Fibroblast of lung (primary cell): ENCODE measurements at regions not wholly inside any gene's neighbourhood (a gene's known extent, or its start where the extent isn't known, plus 50 kb on each side); places are given as distances from the start of the nearest gene placed in this dataset.

Experiments
- EZH2 ChIP-seq: IDR thresholded peaks from 2 replicates; pipeline ENCODE4 v1.5.1; 2012; ENCODE audit warnings: low read length, control low read depth, mild to moderate bottlenecking; ENCODE audit errors: missing control alignments
- TF ChIP-seq, protein P1 (sequence below), 2 donors: IDR thresholded peaks in 1 of 2; conservative IDR thresholded peaks in 1 of 2; 1 replicate in 1 of 2; 2 replicates in 1 of 2; pipeline ENCODE4 v1.5.1; 2011 to 2012; ENCODE audit warnings: low read length in 2 of 2, control low read depth in 1 of 2, inconsistent platforms in 1 of 2, low read depth in 1 of 2, mild to moderate bottlenecking in 1 of 2

DNA sequence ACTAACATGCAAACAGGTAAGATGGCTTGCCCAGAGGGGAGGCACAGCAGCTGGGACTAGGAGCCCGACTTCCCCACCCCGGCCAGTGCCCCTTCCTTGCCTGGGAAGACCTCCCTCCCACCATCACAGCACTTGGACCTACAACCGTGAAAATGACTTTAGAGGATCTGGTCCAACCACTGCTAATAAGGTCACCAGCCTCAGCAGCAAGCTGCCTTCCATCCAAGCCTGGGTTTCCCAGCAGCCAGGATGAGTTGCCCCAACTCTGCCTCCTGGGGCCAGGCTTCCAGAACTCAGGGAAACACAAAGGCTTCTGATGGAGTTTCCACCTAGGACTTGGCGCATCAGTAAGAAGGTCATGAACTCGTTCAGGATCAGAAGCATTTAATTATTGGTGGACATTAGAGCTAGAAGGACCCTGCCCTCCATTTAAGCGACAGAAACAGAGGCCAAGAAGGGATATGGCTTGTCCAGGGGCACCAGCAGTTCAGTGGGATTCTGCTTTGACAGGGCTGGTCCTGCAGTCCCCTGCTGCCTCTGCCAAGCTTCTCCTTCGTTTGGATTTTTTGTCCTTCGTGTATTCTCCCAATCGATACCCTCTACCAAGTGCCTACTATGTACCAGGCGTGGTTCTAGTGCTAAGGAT, 403.0 kb upstream of the ID2 start:
- TF ChIP-seq, protein P1, sequence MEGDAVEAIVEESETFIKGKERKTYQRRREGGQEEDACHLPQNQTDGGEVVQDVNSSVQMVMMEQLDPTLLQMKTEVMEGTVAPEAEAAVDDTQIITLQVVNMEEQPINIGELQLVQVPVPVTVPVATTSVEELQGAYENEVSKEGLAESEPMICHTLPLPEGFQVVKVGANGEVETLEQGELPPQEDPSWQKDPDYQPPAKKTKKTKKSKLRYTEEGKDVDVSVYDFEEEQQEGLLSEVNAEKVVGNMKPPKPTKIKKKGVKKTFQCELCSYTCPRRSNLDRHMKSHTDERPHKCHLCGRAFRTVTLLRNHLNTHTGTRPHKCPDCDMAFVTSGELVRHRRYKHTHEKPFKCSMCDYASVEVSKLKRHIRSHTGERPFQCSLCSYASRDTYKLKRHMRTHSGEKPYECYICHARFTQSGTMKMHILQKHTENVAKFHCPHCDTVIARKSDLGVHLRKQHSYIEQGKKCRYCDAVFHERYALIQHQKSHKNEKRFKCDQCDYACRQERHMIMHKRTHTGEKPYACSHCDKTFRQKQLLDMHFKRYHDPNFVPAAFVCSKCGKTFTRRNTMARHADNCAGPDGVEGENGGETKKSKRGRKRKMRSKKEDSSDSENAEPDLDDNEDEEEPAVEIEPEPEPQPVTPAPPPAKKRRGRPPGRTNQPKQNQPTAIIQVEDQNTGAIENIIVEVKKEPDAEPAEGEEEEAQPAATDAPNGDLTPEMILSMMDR (conservative IDR thresholded peaks at IDR 0.05 in 1 of 2, IDR thresholded peaks at IDR 0.05 in 1 of 2; ENCODE audit: low read depth in 1 of 2, low read length in 2 of 2) = no peak
- TF ChIP-seq EZH2 = no peak
